ENCODE measurements at regions not wholly inside any gene's neighbourhood (a gene's known extent, or its start where the extent isn't known, plus 50 kb on each side); places are given as distances from the start of the nearest gene placed in this dataset.

GRCh38 chr18:60555625-60556024 lies 183.1 kb upstream of the MC4R start:
- DNase-seq (ENCODE audit: low read depth): no peak

DNA sequence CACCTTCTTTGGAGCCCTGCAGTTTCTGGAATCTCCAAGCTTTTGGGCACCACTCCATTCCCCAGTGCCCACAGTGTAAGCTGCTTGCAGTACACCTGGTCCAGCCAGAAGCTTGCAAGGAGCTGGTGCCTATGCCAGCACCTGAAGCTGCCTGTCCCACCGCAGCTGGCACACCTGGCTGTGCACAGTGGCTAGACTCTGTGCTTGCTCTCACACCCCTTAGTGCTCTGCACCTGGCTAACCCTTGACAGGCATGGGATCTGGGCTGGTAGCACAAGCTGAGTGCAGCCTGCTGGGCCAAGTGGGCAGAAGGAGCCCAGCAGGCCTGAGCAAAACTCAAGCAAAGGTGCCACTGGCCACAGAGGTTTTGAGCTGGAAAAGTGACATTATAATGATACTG lies 183.8 kb upstream of the MC4R start:
- DNase-seq (ENCODE audit: low read depth): no peak

GRCh38 chr18:60560071-60560470 lies 187.5 kb upstream of the MC4R start:
- no peak for DNase-seq (ENCODE audit: low read depth)

GRCh38 chr18:60563082-60563481 lies 190.5 kb upstream of the MC4R start:
- DNase-seq (ENCODE audit: low read depth): no peak

DNA sequence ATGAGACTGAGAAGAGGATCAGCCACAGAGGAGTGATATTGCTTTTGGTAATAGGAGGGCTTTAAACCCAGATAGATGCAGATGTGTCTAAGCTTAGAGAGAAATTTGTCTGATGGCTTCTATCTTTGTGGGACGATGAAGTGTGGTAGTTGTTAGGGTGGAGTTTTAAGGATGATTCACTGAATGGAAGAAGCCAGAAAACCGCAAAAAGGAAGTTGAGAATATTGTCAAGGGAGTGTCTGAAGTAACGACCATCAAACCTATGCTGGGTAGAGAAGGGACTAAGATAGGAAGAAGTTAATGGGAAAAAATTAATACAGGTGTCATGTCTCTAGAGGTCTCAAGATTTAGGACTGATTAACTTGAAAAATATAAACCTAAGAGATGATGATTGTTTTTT lies 195.6 kb upstream of the MC4R start:
- no peak for DNase-seq (ENCODE audit: low read depth)

GRCh38 chr18:60570172-60570571 lies 197.6 kb upstream of the MC4R start:
- DNase-seq (ENCODE audit: low read depth): no peak

GRCh38 chr18:60577457-60577856 lies 204.9 kb upstream of the MC4R start:
- no peak for DNase-seq (ENCODE audit: low read depth)

- no peak for DNase-seq (ENCODE audit: low read depth)
Observed at GRCh38 chr18:60585670-60586069, 213.1 kb upstream of the MC4R start.

GRCh38 chr18:60593249-60593648 lies 220.7 kb upstream of the MC4R start:
- DNase-seq (ENCODE audit: low read depth): no peak

DNA sequence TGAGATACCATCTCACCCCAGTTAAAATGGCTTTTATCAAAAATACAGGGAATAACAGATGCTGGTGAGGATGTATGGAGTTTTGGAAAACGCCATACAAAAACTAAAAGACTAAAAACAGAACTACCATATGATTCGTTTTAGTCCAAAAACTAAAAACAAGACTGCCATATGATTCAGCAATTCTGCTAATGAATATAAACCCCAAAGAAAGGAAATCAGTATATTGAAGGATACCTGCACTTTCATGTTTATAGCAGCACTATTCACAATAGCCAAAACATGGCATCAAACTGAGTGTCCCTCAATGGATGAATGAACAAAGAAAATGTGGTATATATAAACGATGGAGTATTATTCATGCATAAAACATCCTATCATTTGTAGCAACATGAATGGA lies 224.4 kb upstream of the MC4R start:
- no peak for DNase-seq (ENCODE audit: low read depth)

- no peak for DNase-seq (ENCODE audit: low read depth)
Observed at GRCh38 chr18:60599267-60599666, 226.7 kb upstream of the MC4R start.

DNA sequence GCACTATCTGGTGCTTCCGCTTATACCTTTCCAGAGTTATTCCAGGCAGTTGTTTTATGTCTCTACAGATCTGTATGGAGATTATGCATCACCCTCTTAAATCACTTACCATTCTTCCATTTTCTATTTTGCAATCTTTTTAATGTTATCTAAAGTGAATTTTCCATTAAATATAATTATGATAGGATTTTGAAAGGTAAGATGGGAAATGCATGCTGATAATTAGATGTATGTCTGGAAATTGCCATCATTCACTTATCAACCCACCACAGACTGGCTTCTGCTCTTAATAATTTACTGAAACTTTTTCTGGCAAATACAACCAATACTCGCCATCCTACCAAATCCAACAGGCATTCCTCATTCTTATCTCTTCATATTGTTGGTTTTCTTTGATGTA lies 227.4 kb upstream of the MC4R start:
- DNase-seq (ENCODE audit: low read depth): no peak

DNA sequence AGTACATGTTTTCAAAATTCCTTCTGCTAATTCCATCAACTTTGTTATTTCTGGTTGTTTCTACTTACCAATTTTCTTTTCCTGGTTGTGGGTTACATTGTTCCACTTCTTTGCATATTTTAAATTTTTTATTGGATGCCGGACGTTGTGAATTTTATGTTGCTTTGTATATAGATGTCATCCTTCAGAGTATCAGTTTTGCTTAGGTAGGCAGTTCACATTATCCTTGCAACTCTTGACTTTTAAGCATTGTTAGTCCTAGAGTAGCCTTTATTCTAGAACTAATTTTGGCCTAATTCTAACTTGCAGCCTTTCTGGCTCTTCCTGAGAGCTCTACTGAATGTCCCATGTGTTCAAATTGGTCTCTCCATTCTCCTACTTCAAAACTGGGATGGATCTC lies 228.7 kb upstream of the MC4R start:
- DNase-seq (ENCODE audit: low read depth): no peak

GRCh38 chr18:60623331-60623730 lies 250.8 kb upstream of the MC4R start:
- DNase-seq (ENCODE audit: low read depth): no peak

DNA sequence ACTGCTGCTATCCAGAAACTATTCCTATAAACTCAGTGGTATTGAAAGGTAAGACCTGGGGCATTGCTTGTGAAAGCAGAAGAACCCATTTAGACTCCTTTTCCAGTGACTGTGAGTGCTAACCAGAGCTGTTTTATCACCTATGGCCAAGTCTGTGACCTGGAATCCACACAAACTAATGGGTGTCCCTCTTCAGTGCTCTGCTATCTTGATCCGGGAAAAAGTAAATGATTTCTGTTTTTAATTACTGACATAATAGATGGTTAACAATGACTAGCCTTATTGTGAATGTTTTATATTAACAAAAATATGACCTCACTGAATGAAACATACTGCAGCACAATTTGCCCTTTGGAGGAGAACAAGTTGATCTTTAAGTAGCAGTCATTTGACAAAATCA lies 251.6 kb upstream of the MC4R start:
- no peak for DNase-seq (ENCODE audit: low read depth)

GRCh38 chr18:60639836-60640235 lies 267.3 kb upstream of the MC4R start:
- DNase-seq (ENCODE audit: low read depth): no peak

DNA sequence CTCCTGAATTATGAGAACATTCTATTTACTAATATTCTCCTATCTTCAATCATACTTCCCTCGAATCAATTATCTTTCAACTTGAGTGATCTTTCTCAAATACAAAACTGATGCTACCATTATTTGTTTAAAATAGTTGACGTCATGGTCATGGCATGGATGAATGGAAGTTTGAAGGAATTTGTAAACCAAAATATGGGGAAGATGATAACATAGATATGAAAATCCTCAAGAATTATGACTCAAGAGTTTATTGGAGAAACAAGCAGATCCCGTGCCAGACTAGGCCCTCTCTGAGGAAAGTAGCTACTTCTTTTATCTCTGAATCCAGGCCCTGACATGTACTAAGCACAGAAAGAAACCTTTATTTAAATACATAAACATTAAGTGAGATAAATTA lies 270.4 kb upstream of the MC4R start:
- no peak for DNase-seq (ENCODE audit: low read depth)

DNA sequence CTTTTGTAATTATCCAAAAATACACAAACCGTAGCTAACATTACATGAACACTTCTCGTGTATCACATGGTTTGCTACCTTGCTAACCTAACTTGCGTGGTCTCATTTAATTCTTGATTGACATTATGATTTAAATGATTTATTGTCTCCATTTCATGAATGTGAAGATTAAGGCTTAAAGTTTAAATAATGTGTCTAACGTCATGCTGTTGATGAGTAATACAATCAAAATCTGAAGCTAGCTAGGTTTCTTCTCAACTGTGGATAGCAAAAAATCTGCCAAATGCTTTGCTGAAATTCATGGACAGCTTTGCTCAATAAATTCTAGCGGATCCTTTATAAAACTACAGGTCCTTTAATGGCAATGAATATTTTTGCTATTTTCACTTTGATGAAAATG lies 274.1 kb upstream of the MC4R start:
- no peak for DNase-seq (ENCODE audit: low read depth)

DNA sequence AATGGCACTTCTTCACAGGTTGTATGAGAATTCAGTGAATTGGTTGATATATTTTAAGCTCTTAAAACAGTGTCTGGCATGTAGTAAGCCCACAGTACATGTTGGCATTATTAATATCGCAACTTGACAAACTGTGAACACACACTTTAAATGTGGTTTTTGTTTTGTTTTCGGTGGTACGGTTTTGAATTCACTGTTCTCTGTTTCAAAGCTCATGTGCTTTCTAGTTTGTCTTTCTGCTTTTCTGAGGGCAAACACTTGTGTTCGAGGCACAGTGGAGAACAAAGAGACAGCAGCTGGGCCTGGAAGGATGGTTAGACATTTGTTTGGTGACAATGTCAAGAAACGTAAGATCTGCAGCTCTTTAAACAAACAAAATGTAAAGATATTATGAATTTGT lies 276.5 kb upstream of the MC4R start:
- DNase-seq (ENCODE audit: low read depth): no peak

DNA sequence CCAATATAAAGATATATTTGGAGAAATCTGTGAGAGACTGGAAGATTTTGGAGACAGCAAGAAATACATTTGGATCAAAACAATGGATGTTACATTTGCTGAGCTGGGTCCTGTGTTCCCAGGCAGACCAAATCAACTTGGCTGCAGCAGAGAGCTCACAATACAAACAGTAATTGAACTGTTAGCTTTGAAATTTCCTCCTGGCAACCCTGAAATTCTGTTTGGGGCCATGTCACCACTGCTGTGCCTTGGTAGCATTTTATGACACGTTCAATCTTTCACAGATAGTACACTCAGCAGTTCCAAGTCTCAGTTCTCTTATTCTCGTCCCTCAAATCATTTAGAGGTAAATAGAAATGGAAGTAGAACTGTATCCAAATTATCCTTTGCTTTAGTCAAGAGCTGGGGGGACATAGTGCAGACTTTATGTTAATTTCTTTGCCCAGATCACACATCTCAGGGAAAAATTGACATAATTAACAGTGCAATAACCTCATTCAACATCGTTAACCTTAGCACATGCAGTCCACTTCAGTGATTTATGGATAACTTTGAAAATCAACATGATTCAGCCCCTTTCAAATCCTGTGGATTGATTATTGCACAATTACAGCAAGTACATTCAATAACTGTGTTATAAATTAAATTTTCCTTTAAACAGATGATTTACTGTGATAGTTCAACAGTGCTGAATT lies 277.4 kb upstream of the MC4R start:
- DNase-seq (ENCODE audit: low read depth): no peak

DNA sequence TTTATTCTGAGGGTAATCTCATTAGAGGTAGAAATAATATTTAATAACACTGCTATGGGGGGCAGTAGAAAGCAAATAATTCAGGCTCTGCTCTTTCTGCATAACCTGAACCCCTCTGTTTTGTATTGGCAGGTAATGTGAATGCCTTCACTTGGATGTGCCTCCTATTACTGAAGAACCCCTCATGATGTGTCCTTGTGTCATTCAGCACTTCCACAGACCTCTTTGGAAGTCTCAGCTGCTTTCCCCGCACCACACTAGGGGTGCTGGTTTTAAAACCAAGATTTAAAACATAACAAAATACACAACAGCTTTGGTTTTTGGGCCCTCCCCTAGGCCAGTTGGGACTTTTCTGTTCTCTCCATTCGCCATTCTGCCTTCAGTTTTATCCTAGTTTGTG lies 281.7 kb upstream of the MC4R start:
- no peak for DNase-seq (ENCODE audit: low read depth)

DNA sequence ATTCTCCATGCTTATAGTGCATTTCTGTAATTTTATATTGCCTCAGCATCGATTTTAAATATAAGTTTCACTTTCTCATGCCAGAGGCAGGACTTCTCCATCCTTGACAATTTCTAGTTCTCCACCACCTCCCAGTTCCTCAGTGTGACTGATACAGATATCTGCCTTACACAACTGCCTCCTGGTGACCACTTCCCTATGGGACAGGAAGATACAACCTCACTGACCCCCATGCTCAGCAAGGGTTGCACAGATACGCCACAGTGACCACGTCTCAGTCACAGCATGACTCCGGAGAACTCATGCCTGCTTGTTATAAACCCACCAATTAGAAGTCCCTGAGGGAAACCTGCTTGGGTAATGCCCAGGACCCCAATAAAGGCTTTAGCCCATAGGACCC lies 284.0 kb upstream of the MC4R start:
- DNase-seq (ENCODE audit: low read depth): no peak

GRCh38 chr18:60662491-60662890 lies 289.9 kb upstream of the MC4R start:
- no peak for DNase-seq (ENCODE audit: low read depth)

GRCh38 chr18:60663060-60663989 lies 290.8 kb upstream of the MC4R start:
- DNase-seq (ENCODE audit: low read depth): no peak

Data from stromal cell of bone marrow (primary cell).